ENCODE measurements at regions not wholly inside any gene's neighbourhood (a gene's known extent, or its start where the extent isn't known, plus 50 kb on each side); places are given as distances from the start of the nearest gene placed in this dataset.

GRCh38 chr18:51878724-51879123 is 461.3 kb upstream of the DCC start (continued):
- TF ChIP-seq CTCF (IDR thresholded peaks at IDR 0.05 in 2 of 3, conservative IDR thresholded peaks at IDR 0.05 in 1 of 3; ENCODE audit: borderline replicate concordance in 1 of 3, insufficient read depth in 1 of 3, low read depth in 2 of 3, low read length in 2 of 3) = no peak
- TF ChIP-seq POLR2A (IDR thresholded peaks at IDR 0.05; ENCODE audit: borderline replicate concordance, extremely low read depth, insufficient read depth, insufficient read length) = no peak
- no peak for TF ChIP-seq ZNF274 (IDR thresholded peaks at IDR 0.05; ENCODE audit: low read depth, low read length)
- no peak for TF ChIP-seq ELF1 (IDR thresholded peaks at IDR 0.05; ENCODE audit: borderline replicate concordance, low read depth)
- no peak for TF ChIP-seq SP1 (IDR thresholded peaks at IDR 0.05; ENCODE audit: low read depth)
- no peak for TF ChIP-seq ZFX (IDR thresholded peaks at IDR 0.05)
- TF ChIP-seq RAD21 (IDR thresholded peaks at IDR 0.05; ENCODE audit: low read depth) = no peak
- no peak for TF ChIP-seq FOSL1 (IDR thresholded peaks at IDR 0.05; ENCODE audit: low read depth)
- TF ChIP-seq JUND (IDR thresholded peaks at IDR 0.05) = no peak
- no peak for TF ChIP-seq EGR1 (IDR thresholded peaks at IDR 0.05; ENCODE audit: low read depth)
- no peak for TF ChIP-seq SIN3A (IDR thresholded peaks at IDR 0.05; ENCODE audit: low read depth)
- no peak for TF ChIP-seq YY1 (IDR thresholded peaks at IDR 0.05; ENCODE audit: extremely low read depth, insufficient replicate concordance, low read depth, low read length)

GRCh38 chr18:51879329-51879728 is 460.7 kb upstream of the DCC start:
- TF ChIP-seq ELF1 (IDR thresholded peaks at IDR 0.05; ENCODE audit: borderline replicate concordance, low read depth) = no peak
- TF ChIP-seq FOSL1 (IDR thresholded peaks at IDR 0.05; ENCODE audit: low read depth) = no peak
- TF ChIP-seq EGR1 (IDR thresholded peaks at IDR 0.05; ENCODE audit: low read depth) = no peak
- no peak for TF ChIP-seq ZFX (IDR thresholded peaks at IDR 0.05)
- ChIA-PET CTCF (no interaction called here), POLR2A (no interaction called here), RAD21 (ENCODE audit: low non-redundant PET in 1 of 2, low total read pairs in 2 of 2, uncharacterized antibody in 2 of 2, unreplicated experiment in 2 of 2) (no interaction called here)
- Histone ChIP-seq H3K36me3 (ENCODE audit: control insufficient read depth in 1 of 2, insufficient read depth in 2 of 2, low read length in 2 of 2) (no peaks in the 10 kb centered on the region), H3K4me3 (replicated peaks in 1 of 2; ENCODE audit: low read depth in 1 of 2, low read length in 2 of 2) (no peak overlapping the region), H3K9ac (ENCODE audit: low read length) (no peak overlapping the region), H3K4me2 (ENCODE audit: low read length) (no peak overlapping the region), H3K27ac (ENCODE audit: low read depth, low read length) (no peak overlapping the region), H3K27me3 (ENCODE audit: insufficient read depth, low read length) (no peaks in the 10 kb centered on the region), H2AFZ (ENCODE audit: low read depth, low read length, poor library complexity, severe bottlenecking) (no peak overlapping the region), H3K9me3 (ENCODE audit: control insufficient read depth in 1 of 2, insufficient read depth in 1 of 2, low read depth in 1 of 2, low read length in 2 of 2) (peaks cover 6 to 25% of the 10 kb centered on the region in 2 experiments; a peak in 2 of 4 replicates), H3K4me1 (ENCODE audit: control insufficient read depth in 1 of 2, insufficient read depth in 2 of 2, low read length in 2 of 2) (no peaks in the 10 kb centered on the region), H3K79me2 (ENCODE audit: insufficient read depth, low read length) (no peaks in the 10 kb centered on the region), H4K20me1 (ENCODE audit: insufficient read depth) (no peaks in the 10 kb centered on the region), H3K9me2 (ENCODE audit: insufficient read depth) (no peaks in the 10 kb centered on the region)
- no TSS peak for BruUV-seq (replicated peaks)
- DNase-seq (ENCODE audit: low read depth, low spot score) = no peak
- intact Hi-C loops (cut with micrococcal nuclease) = no loop called here
- no peak for ATAC-seq

Measured in HCT116 (cell line).